Right atrium auricular region (tissue), 2 donors: ENCODE measurements at regions not wholly inside any gene's neighbourhood (a gene's known extent, or its start where the extent isn't known, plus 50 kb on each side); places are given as distances from the start of the nearest gene placed in this dataset.

Experiments used
- DNase-seq: peaks from one replicate; pipeline ENCODE4 v3.0.0-alpha.2; 2019; ENCODE audit warnings: low spot score
- H3K27ac ChIP-seq, 2 donors: fragments of 200-600 bp; sonication (generic); 1 replicate in 1 of 2; 2 replicates in 1 of 2; pipeline ENCODE4 v1.5.1; 2016 to 2019
- H3K27me3 ChIP-seq, 2 donors: fragments of 200-600 bp; sonication (generic); one replicate each; pipeline versions ENCODE4 v1.5.1 to v1.6.0; 2017 to 2019
- H3K36me3 ChIP-seq: fragments of 200-600 bp; sonication (generic); one replicate; pipeline ENCODE4 v1.5.1; 2016
- H3K4me1 ChIP-seq, 2 donors: fragments of 200-600 bp; sonication (generic); one replicate each; pipeline versions ENCODE4 v1.5.1 to v1.6.0; 2017 to 2019
- H3K4me3 ChIP-seq, 2 donors: fragments of 200-600 bp; sonication (generic); 1 replicate in 1 of 2; 2 replicates in 1 of 2; pipeline ENCODE4 v1.5.1; 2017 to 2019; ENCODE audit warnings: mild to moderate bottlenecking in 1 of 2, moderate library complexity in 1 of 2
- H3K9me3 ChIP-seq, 2 donors: fragments of 200-600 bp; sonication (generic); one replicate each; pipeline ENCODE4 v1.5.1; 2019
- CTCF ChIP-seq, 2 donors: fragments of 200-600 bp; sonication (generic); IDR thresholded peaks; one replicate each; pipeline ENCODE4 v1.5.1; 2019; ENCODE audit warnings: antibody characterized with exemption in 2 of 2

- no peak overlapping the region for H3K4me3 ChIP-seq
- DNase-seq, result no peak
- no peaks in the 10 kb centered on the region for H3K9me3 ChIP-seq
- no peaks in the 10 kb centered on the region for H3K27me3 ChIP-seq
- no peaks in the 10 kb centered on the region for H3K4me1 ChIP-seq
- no peaks in the 10 kb centered on the region for H3K36me3 ChIP-seq
- TF ChIP-seq CTCF (IDR thresholded peaks at IDR 0.05), result no peak
- no peak overlapping the region for H3K27ac ChIP-seq
Observed at GRCh38 chr7:49424109-49424508, 349.3 kb upstream of the VWC2 start.

DNA sequence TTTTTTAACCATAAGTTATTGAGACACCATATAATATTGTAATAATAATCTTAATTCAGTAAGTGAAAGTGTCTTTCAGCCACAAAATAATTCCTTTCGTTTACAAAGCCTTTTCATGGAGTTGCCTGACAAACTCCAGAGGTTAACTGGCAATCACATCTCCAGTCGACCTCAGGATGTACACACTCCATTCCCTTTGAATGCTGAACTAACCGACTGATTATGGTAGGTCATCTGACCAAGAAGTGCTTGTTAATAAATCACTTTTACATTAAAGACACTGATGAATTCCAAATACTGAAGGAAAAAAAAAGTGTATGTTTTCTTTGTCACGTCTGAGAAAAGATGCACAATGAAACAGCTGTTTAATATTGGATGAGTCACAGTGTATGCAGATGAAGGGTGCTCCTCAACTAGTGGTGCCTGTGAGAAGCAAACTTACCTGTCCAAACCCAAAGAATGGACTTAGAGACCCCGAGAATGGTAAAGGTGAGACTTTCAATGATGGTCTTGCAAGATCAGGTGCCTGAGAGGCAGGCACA, 348.1 kb upstream of the VWC2 start:
- TF ChIP-seq CTCF (IDR thresholded peaks at IDR 0.05), result no peak
- DNase-seq, result no peak
- no peak overlapping the region for H3K27ac ChIP-seq

DNA sequence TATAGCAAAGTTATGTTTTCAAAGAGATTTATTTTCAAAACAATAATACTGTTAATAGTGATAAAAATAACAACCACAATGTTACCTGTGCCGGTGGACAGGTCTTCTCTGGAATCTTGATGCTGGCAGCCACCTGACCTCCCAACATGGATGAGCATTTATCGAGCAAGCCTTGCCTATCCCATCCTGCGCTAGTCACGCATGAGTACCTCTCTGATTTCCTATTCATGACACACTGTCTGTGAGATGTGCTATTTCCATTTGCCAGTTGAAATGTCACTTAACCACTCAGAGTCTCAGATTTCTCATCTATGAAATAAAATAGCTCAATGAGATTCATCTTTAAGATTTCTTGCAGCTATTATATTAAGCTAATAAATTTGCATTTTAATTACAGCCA, 341.2 kb upstream of the VWC2 start:
- no peak for DNase-seq
- H3K4me3 ChIP-seq, result no peak overlapping the region

More for the DNA sequence above, 348.1 kb upstream of the VWC2 start:
- no peaks in the 10 kb centered on the region for H3K36me3 ChIP-seq
- H3K27me3 ChIP-seq, result no peaks in the 10 kb centered on the region
- H3K4me3 ChIP-seq, result no peak overlapping the region
- no peaks in the 10 kb centered on the region for H3K4me1 ChIP-seq
- no peaks in the 10 kb centered on the region for H3K9me3 ChIP-seq

DNA sequence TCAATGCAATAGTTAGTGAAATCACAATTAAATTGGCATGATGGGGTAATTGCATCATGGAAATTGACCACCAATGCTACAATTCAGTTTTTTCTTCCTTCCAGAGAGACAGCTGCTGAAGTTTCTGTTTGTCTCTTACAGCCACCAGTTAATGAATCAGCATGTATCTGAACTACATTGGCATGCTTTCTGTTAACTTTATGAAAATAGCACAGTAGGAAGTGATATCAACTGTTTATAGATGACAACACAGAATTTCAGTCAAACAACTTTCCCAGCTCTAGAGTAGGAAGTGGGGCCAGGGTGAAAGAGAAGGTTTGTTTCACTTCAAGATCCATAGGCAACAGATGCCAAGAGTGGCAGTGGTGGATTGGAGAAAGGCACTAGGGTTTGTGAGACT, 339.6 kb upstream of the VWC2 start:
- no peaks in the 10 kb centered on the region for H3K27me3 ChIP-seq
- no peak for DNase-seq
- H3K9me3 ChIP-seq, result no peaks in the 10 kb centered on the region
- no peak overlapping the region for H3K27ac ChIP-seq
- H3K4me1 ChIP-seq, result no peaks in the 10 kb centered on the region
- H3K4me3 ChIP-seq, result no peak overlapping the region
- TF ChIP-seq CTCF (IDR thresholded peaks at IDR 0.05), result no peak
- H3K36me3 ChIP-seq, result no peaks in the 10 kb centered on the region

More for the DNA sequence above, 341.2 kb upstream of the VWC2 start:
- no peaks in the 10 kb centered on the region for H3K9me3 ChIP-seq
- TF ChIP-seq CTCF (IDR thresholded peaks at IDR 0.05), result no peak
- H3K36me3 ChIP-seq, result no peaks in the 10 kb centered on the region
- no peaks in the 10 kb centered on the region for H3K4me1 ChIP-seq
- H3K27me3 ChIP-seq, result no peaks in the 10 kb centered on the region
- no peak overlapping the region for H3K27ac ChIP-seq

DNA sequence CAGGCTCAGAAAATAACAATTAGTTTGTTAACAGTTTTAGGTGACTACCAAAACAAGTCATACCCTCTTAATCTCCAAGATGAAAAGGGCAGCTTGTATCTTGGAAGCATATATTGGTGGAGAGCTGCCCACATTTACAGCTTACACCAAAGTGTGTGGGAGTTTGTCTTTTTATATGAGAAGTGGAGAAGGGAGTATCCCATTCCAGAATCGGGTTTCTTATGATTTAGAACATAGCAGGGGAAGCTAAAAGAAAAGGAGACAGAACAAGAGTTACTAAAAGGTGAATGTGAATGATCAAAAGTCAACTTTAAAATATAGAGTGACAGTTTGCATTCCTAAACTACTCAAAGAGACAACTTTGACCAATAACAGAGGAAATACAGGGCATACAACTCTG, 338.6 kb upstream of the VWC2 start:
- no peaks in the 10 kb centered on the region for H3K36me3 ChIP-seq
- H3K4me3 ChIP-seq, result no peak overlapping the region
- H3K4me1 ChIP-seq, result no peaks in the 10 kb centered on the region
- H3K9me3 ChIP-seq, result no peaks in the 10 kb centered on the region
- no peaks in the 10 kb centered on the region for H3K27me3 ChIP-seq
- no peak overlapping the region for H3K27ac ChIP-seq
- DNase-seq, result no peak
- TF ChIP-seq CTCF (IDR thresholded peaks at IDR 0.05), result no peak

GRCh38 chr7:49438281-49438680, 335.2 kb upstream of the VWC2 start:
- Histone ChIP-seq H3K9me3 (no peaks in the 10 kb centered on the region), H3K27me3 (no peaks in the 10 kb centered on the region)
- TF ChIP-seq CTCF (IDR thresholded peaks at IDR 0.05), result no peak

More at GRCh38 chr7:49438281-49438680, 335.2 kb upstream of the VWC2 start:
- Histone ChIP-seq H3K27ac (no peak overlapping the region), H3K4me1 (no peaks in the 10 kb centered on the region), H3K36me3 (no peaks in the 10 kb centered on the region), H3K4me3 (no peak overlapping the region)
- DNase-seq, result no peak
